ENCODE measurements at regions not wholly inside any gene's neighbourhood (a gene's known extent, or its start where the extent isn't known, plus 50 kb on each side); places are given as distances from the start of the nearest gene placed in this dataset.

GRCh38 chr9:79962150-79962549, 390.4 kb downstream of the TLE4 start:
- no peak overlapping the region for H3K27ac Mint-ChIP-seq
- ChIA-PET POLR2A (no interaction called here), CTCF (no interaction called here)
- H3K4me1 Mint-ChIP-seq: no peaks in the 10 kb centered on the region
- H3K9me3 Mint-ChIP-seq: no peaks in the 10 kb centered on the region
- ATAC-seq: no peak
- no peak overlapping the region for H3K4me3 Mint-ChIP-seq
- H3K36me3 Mint-ChIP-seq: no peaks in the 10 kb centered on the region
- Histone ChIP-seq H3K4me1 (ENCODE audit: control insufficient read depth in 2 of 2, insufficient read depth in 2 of 2, low read length in 2 of 2) (no peaks in the 10 kb centered on the region), H3K9me3 (ENCODE audit: control insufficient read depth in 2 of 3, low read length in 3 of 3) (no peaks in the 10 kb centered on the region), H3K27ac (ENCODE audit: low read depth, low read length) (no peak overlapping the region), H3K4me3 (ENCODE audit: low read length) (no peak overlapping the region), H3K36me3 (ENCODE audit: control insufficient read depth in 2 of 3, insufficient read depth in 3 of 3, low read length in 3 of 3) (no peaks in the 10 kb centered on the region), H3K27me3 (ENCODE audit: control insufficient read depth in 2 of 2, insufficient read depth in 2 of 2, low read length in 2 of 2) (no peaks in the 10 kb centered on the region)
- no peak for DNase-seq
- H3K27me3 Mint-ChIP-seq: peaks cover 0 to 11% (median 4%) of the 10 kb centered on the region in 5 donors
- intact Hi-C loops (cut with micrococcal nuclease): no loop called here

GRCh38 chr9:79955300-79955699, 383.5 kb downstream of the TLE4 start:
- ATAC-seq (no peak), DNase-seq (peak in 1 of 9 donors; percentile 15)
- peaks cover 0 to 7% (median 0%) of the 10 kb centered on the region in 5 donors for H3K36me3 Mint-ChIP-seq
- H3K27ac ChIP-seq (ENCODE audit: low read depth, low read length): no peak overlapping the region
- H3K27me3 Mint-ChIP-seq: peaks cover 0 to 10% (median 0%) of the 10 kb centered on the region in 5 donors
- no peak overlapping the region for H3K27ac Mint-ChIP-seq
- peaks cover 0 to 9% (median 5%) of the 10 kb centered on the region in 11 donors for H3K9me3 Mint-ChIP-seq
- POLR2A ChIA-PET: no interaction called here
- CTCF ChIA-PET: no interaction called here
- intact Hi-C loops (cut with micrococcal nuclease): no loop called here
- no peak overlapping the region for H3K4me3 ChIP-seq (ENCODE audit: low read length)
- H3K27me3 ChIP-seq (ENCODE audit: control insufficient read depth in 2 of 2, insufficient read depth in 2 of 2, low read length in 2 of 2): no peaks in the 10 kb centered on the region
- no peaks in the 10 kb centered on the region for H3K4me1 ChIP-seq (ENCODE audit: control insufficient read depth in 2 of 2, insufficient read depth in 2 of 2, low read length in 2 of 2)
- no peaks in the 10 kb centered on the region for H3K9me3 ChIP-seq (ENCODE audit: control insufficient read depth in 2 of 3, low read length in 3 of 3)
- H3K4me1 Mint-ChIP-seq: no peaks in the 10 kb centered on the region
- no peak overlapping the region for H3K4me3 Mint-ChIP-seq
- H3K36me3 ChIP-seq (ENCODE audit: control insufficient read depth in 2 of 3, insufficient read depth in 3 of 3, low read length in 3 of 3): no peaks in the 10 kb centered on the region

- ATAC-seq: no peak
- Histone ChIP-seq H3K4me3 (ENCODE audit: low read length) (no peak overlapping the region), H3K9me3 (ENCODE audit: control insufficient read depth in 2 of 3, low read length in 3 of 3) (no peaks in the 10 kb centered on the region), H3K36me3 (ENCODE audit: control insufficient read depth in 2 of 3, insufficient read depth in 3 of 3, low read length in 3 of 3) (no peaks in the 10 kb centered on the region), H3K4me1 (ENCODE audit: control insufficient read depth in 2 of 2, insufficient read depth in 2 of 2, low read length in 2 of 2) (no peaks in the 10 kb centered on the region), H3K27me3 (ENCODE audit: control insufficient read depth in 2 of 2, insufficient read depth in 2 of 2, low read length in 2 of 2) (no peaks in the 10 kb centered on the region), H3K27ac (ENCODE audit: low read depth, low read length) (no peak overlapping the region)
- DNase-seq: no peak
- Mint-ChIP-seq H3K4me3 (no peak overlapping the region), H3K9me3 (peaks cover 0 to 9% (median 5%) of the 10 kb centered on the region in 11 donors), H3K27me3 (peaks cover 0 to 7% (median 0%) of the 10 kb centered on the region in 5 donors), H3K4me1 (no peaks in the 10 kb centered on the region), H3K36me3 (peaks cover 0 to 7% (median 0%) of the 10 kb centered on the region in 5 donors), H3K27ac (no peak overlapping the region)
- ChIA-PET POLR2A (no interaction called here), CTCF (no interaction called here)
- intact Hi-C loops (cut with micrococcal nuclease): no loop called here
Measured at GRCh38 chr9:79953908-79954307, 382.1 kb downstream of the TLE4 start.

- ChIA-PET CTCF (no interaction called here), POLR2A (no interaction called here)
- DNase-seq (no peak), ATAC-seq (no peak)
- Mint-ChIP-seq H3K4me1 (no peaks in the 10 kb centered on the region), H3K36me3 (peaks cover 0 to 7% (median 0%) of the 10 kb centered on the region in 5 donors), H3K4me3 (no peak overlapping the region), H3K27ac (no peak overlapping the region), H3K27me3 (peaks cover 0 to 7% (median 0%) of the 10 kb centered on the region in 5 donors), H3K9me3 (peaks cover 0 to 9% (median 6%) of the 10 kb centered on the region in 11 donors)
- Histone ChIP-seq H3K4me1 (ENCODE audit: control insufficient read depth in 2 of 2, insufficient read depth in 2 of 2, low read length in 2 of 2) (no peaks in the 10 kb centered on the region), H3K36me3 (ENCODE audit: control insufficient read depth in 2 of 3, insufficient read depth in 3 of 3, low read length in 3 of 3) (no peaks in the 10 kb centered on the region), H3K27ac (ENCODE audit: low read depth, low read length) (no peak overlapping the region), H3K4me3 (ENCODE audit: low read length) (no peak overlapping the region), H3K27me3 (ENCODE audit: control insufficient read depth in 2 of 2, insufficient read depth in 2 of 2, low read length in 2 of 2) (no peaks in the 10 kb centered on the region), H3K9me3 (ENCODE audit: control insufficient read depth in 2 of 3, low read length in 3 of 3) (no peaks in the 10 kb centered on the region)
- intact Hi-C loops (cut with micrococcal nuclease): no loop called here
Measured at GRCh38 chr9:79952401-79952800, 380.6 kb downstream of the TLE4 start.

GRCh38 chr9:79946712-79947111, 374.9 kb downstream of the TLE4 start:
- POLR2A ChIA-PET: no interaction called here
- CTCF ChIA-PET: no interaction called here
- H3K36me3 Mint-ChIP-seq: no peaks in the 10 kb centered on the region

GRCh38 chr9:79945495-79945894, 373.7 kb downstream of the TLE4 start:
- DNase-seq (no peak), ATAC-seq (no peak)
- Histone ChIP-seq H3K4me1 (ENCODE audit: control insufficient read depth in 2 of 2, insufficient read depth in 2 of 2, low read length in 2 of 2) (no peaks in the 10 kb centered on the region), H3K27me3 (ENCODE audit: control insufficient read depth in 2 of 2, insufficient read depth in 2 of 2, low read length in 2 of 2) (no peaks in the 10 kb centered on the region), H3K4me3 (ENCODE audit: low read length) (no peak overlapping the region), H3K9me3 (ENCODE audit: control insufficient read depth in 2 of 3, low read length in 3 of 3) (no peaks in the 10 kb centered on the region), H3K36me3 (ENCODE audit: control insufficient read depth in 2 of 3, insufficient read depth in 3 of 3, low read length in 3 of 3) (no peaks in the 10 kb centered on the region), H3K27ac (ENCODE audit: low read depth, low read length) (no peak overlapping the region)
- no peak overlapping the region for H3K27ac Mint-ChIP-seq
- no peak overlapping the region for H3K4me3 Mint-ChIP-seq
- intact Hi-C loops (cut with micrococcal nuclease): loop anchor here in 1 of 2 donors (1.0 to 5.0 kb wide), 5 partner anchors 187 to 542 kb away; partner anchors contain the start of gene TLE4
- H3K36me3 Mint-ChIP-seq: no peaks in the 10 kb centered on the region
- peaks cover 0 to 4% (median 0%) of the 10 kb centered on the region in 11 donors for H3K9me3 Mint-ChIP-seq
- no peaks in the 10 kb centered on the region for H3K27me3 Mint-ChIP-seq
- POLR2A ChIA-PET: no interaction called here
- CTCF ChIA-PET: interaction anchor here (1.5 kb wide), 1 partner anchor 473 kb away, joined by 3 read pairs; no protein-coding TSS in a partner anchor
- no peaks in the 10 kb centered on the region for H3K4me1 Mint-ChIP-seq

More at GRCh38 chr9:79946712-79947111, 374.9 kb downstream of the TLE4 start:
- DNase-seq (no peak), ATAC-seq (no peak)
- Histone ChIP-seq H3K4me1 (ENCODE audit: control insufficient read depth in 2 of 2, insufficient read depth in 2 of 2, low read length in 2 of 2) (no peaks in the 10 kb centered on the region), H3K27ac (ENCODE audit: low read depth, low read length) (no peak overlapping the region), H3K27me3 (ENCODE audit: control insufficient read depth in 2 of 2, insufficient read depth in 2 of 2, low read length in 2 of 2) (no peaks in the 10 kb centered on the region), H3K36me3 (ENCODE audit: control insufficient read depth in 2 of 3, insufficient read depth in 3 of 3, low read length in 3 of 3) (no peaks in the 10 kb centered on the region), H3K9me3 (ENCODE audit: control insufficient read depth in 2 of 3, low read length in 3 of 3) (no peaks in the 10 kb centered on the region), H3K4me3 (ENCODE audit: low read length) (no peak overlapping the region)
- Mint-ChIP-seq H3K4me3 (no peak overlapping the region), H3K4me1 (no peaks in the 10 kb centered on the region), H3K27me3 (no peaks in the 10 kb centered on the region), H3K9me3 (peaks cover 0 to 4% (median 0%) of the 10 kb centered on the region in 11 donors), H3K27ac (no peak overlapping the region)
- intact Hi-C loops (cut with micrococcal nuclease): loop anchor here in 1 of 2 donors (5.0 kb wide), 1 partner anchor 374 kb away; the partner anchor contains the start of gene TLE4

- ChIA-PET CTCF (interaction anchor here (1.5 kb wide), 1 partner anchor 473 kb away, joined by 3 read pairs; no protein-coding TSS in a partner anchor), POLR2A (no interaction called here)
- no peak overlapping the region for H3K27ac Mint-ChIP-seq
- no peak overlapping the region for H3K27ac ChIP-seq (ENCODE audit: low read depth, low read length)
- peak in 5 of 9 donors; percentile 7 to 28 (median 14) for DNase-seq
- no peaks in the 10 kb centered on the region for H3K9me3 ChIP-seq (ENCODE audit: control insufficient read depth in 2 of 3, low read length in 3 of 3)
- ATAC-seq: peak; percentile 50
- H3K27me3 Mint-ChIP-seq: no peaks in the 10 kb centered on the region
- no peaks in the 10 kb centered on the region for H3K4me1 ChIP-seq (ENCODE audit: control insufficient read depth in 2 of 2, insufficient read depth in 2 of 2, low read length in 2 of 2)
- no peaks in the 10 kb centered on the region for H3K27me3 ChIP-seq (ENCODE audit: control insufficient read depth in 2 of 2, insufficient read depth in 2 of 2, low read length in 2 of 2)
- intact Hi-C loops (cut with micrococcal nuclease): loop anchor here in 1 of 2 donors (1.0 to 5.0 kb wide), 5 partner anchors 187 to 542 kb away; partner anchors contain the start of gene TLE4
- no peak overlapping the region for H3K4me3 ChIP-seq (ENCODE audit: low read length)
- no peaks in the 10 kb centered on the region for H3K4me1 Mint-ChIP-seq
- no peaks in the 10 kb centered on the region for H3K36me3 ChIP-seq (ENCODE audit: control insufficient read depth in 2 of 3, insufficient read depth in 3 of 3, low read length in 3 of 3)
- no peak overlapping the region for H3K4me3 Mint-ChIP-seq
- peaks cover 0 to 4% (median 0%) of the 10 kb centered on the region in 11 donors for H3K9me3 Mint-ChIP-seq
- H3K36me3 Mint-ChIP-seq: no peaks in the 10 kb centered on the region
Measured at GRCh38 chr9:79945016-79945415, 373.3 kb downstream of the TLE4 start.

Measured in naive thymus-derived CD4-positive, alpha-beta T cell (primary cell).